H9 (cell line): ENCODE measurements at regions not wholly inside any gene's neighbourhood (a gene's known extent, or its start where the extent isn't known, plus 50 kb on each side); places are given as distances from the start of the nearest gene placed in this dataset.

Source experiments
- DNase-seq: peaks from one replicate; pipeline ENCODE4 v3.0.0-alpha.2; 2017
- H2AFZ ChIP-seq: one replicate; pipeline ENCODE4 v1.6.1; 2013; ENCODE audit warnings: mild to moderate bottlenecking, low read length, control low read depth, moderate library complexity
- H2AK5ac ChIP-seq: 2 replicates; pipeline ENCODE4 v1.6.1; 2013; ENCODE audit warnings: low read length, control low read depth, mixed read lengths; ENCODE audit not compliant: insufficient read length
- H2BK120ac ChIP-seq: one replicate; pipeline ENCODE4 v1.6.1; 2013; ENCODE audit warnings: low read depth, mild to moderate bottlenecking, low read length, control low read depth, inconsistent platforms; ENCODE audit not compliant: poor library complexity, severe bottlenecking
- H2BK12ac ChIP-seq: 2 replicates; pipeline ENCODE4 v1.6.1; 2013; ENCODE audit warnings: low read length, control low read depth, mixed read lengths, low read depth; ENCODE audit not compliant: insufficient read length
- H2BK15ac ChIP-seq: 2 replicates; pipeline ENCODE4 v1.6.1; 2013; ENCODE audit warnings: low read depth, low read length, control low read depth
- H2BK20ac ChIP-seq: one replicate; pipeline ENCODE4 v1.6.1; 2013; ENCODE audit warnings: low read depth, mild to moderate bottlenecking, low read length, control low read depth, inconsistent platforms; ENCODE audit not compliant: poor library complexity, severe bottlenecking
- H2BK5ac ChIP-seq: 2 replicates; pipeline ENCODE4 v1.6.1; 2013; ENCODE audit warnings: low read length, control low read depth, mixed read lengths; ENCODE audit not compliant: insufficient read length
- H3K14ac ChIP-seq: 2 replicates; pipeline ENCODE4 v1.6.1; 2013; ENCODE audit warnings: low read length, control low read depth; ENCODE audit not compliant: insufficient read depth
- H3K18ac ChIP-seq: 2 replicates; pipeline ENCODE4 v1.6.1; 2013; ENCODE audit warnings: low read depth, mild to moderate bottlenecking, mixed read lengths, low read length, control low read depth; ENCODE audit not compliant: insufficient read length
- H3K23ac ChIP-seq: 2 replicates; pipeline ENCODE4 v1.6.1; 2013; ENCODE audit warnings: low read length, control low read depth, mixed read lengths, low read depth; ENCODE audit not compliant: insufficient read length
- H3K23me2 ChIP-seq: 2 replicates; pipeline ENCODE4 v1.6.1; 2013; ENCODE audit warnings: low read depth, mild to moderate bottlenecking, mixed read lengths, low read length, control low read depth; ENCODE audit not compliant: insufficient read length, poor library complexity, severe bottlenecking
- H3K27ac ChIP-seq: 2 replicates; pipeline ENCODE4 v1.5.1; 2013; ENCODE audit warnings: low read length, control low read depth, mixed read lengths, low read depth; ENCODE audit not compliant: insufficient read length
- H3K27me3 ChIP-seq: 2 replicates; pipeline ENCODE4 v1.6.1; 2013; ENCODE audit warnings: low read length, control low read depth, inconsistent platforms; ENCODE audit not compliant: insufficient read depth
- H3K4ac ChIP-seq: 2 replicates; pipeline ENCODE4 v1.6.1; 2013; ENCODE audit warnings: low read depth, mild to moderate bottlenecking, control low read depth, inconsistent platforms, low read length, moderate library complexity
- H3K4me1 ChIP-seq: 2 replicates; pipeline ENCODE4 v1.6.1; 2013; ENCODE audit warnings: low read length, control low read depth, inconsistent platforms; ENCODE audit not compliant: insufficient read depth
- H3K4me2 ChIP-seq: 2 replicates; pipeline ENCODE4 v1.6.1; 2013; ENCODE audit warnings: low read length, control low read depth, mixed read lengths; ENCODE audit not compliant: insufficient read length, insufficient read depth
- H3K56ac ChIP-seq: 2 replicates; pipeline ENCODE4 v1.6.1; 2013; ENCODE audit warnings: low read depth, mild to moderate bottlenecking, mixed read lengths, low read length, control low read depth; ENCODE audit not compliant: insufficient read length
- H3K79me1 ChIP-seq: 2 replicates; pipeline ENCODE4 v1.6.1; 2013; ENCODE audit warnings: low read depth, mild to moderate bottlenecking, moderate library complexity, low read length, control low read depth, inconsistent platforms; ENCODE audit not compliant: insufficient read depth, poor library complexity, severe bottlenecking
- H3K79me2 ChIP-seq: 2 replicates; pipeline ENCODE4 v1.6.1; 2013; ENCODE audit warnings: low read length, control low read depth, inconsistent platforms; ENCODE audit not compliant: insufficient read depth
- H3K9ac ChIP-seq: 2 replicates; pipeline ENCODE4 v1.6.1; 2013; ENCODE audit warnings: low read length, control low read depth, mixed read lengths; ENCODE audit not compliant: insufficient read length; ENCODE audit errors: extremely low read depth
- H3K9me3 ChIP-seq: one replicate; pipeline ENCODE4 v1.6.1; 2013; ENCODE audit warnings: low read depth, low read length, inconsistent platforms; ENCODE audit not compliant: control insufficient read depth
- H3T11ph ChIP-seq: one replicate; pipeline ENCODE4 v1.6.1; 2013; ENCODE audit warnings: mild to moderate bottlenecking, low read length, control low read depth, inconsistent platforms
- H4K20me1 ChIP-seq: one replicate; pipeline ENCODE4 v1.6.1; 2013; ENCODE audit not compliant: control insufficient read depth, insufficient read length, insufficient read depth
- H4K5ac ChIP-seq: 2 replicates; pipeline ENCODE4 v1.6.1; 2013; ENCODE audit warnings: low read depth, mild to moderate bottlenecking, mixed read lengths, low read length, control low read depth; ENCODE audit not compliant: insufficient read length
- H4K8ac ChIP-seq: replicated peaks from 2 replicates; pipeline ENCODE4 v1.6.1; 2013; ENCODE audit warnings: low read length, control low read depth, mixed read lengths, low read depth; ENCODE audit not compliant: insufficient read length
- H4K91ac ChIP-seq: 2 replicates; pipeline ENCODE4 v1.6.1; 2013; ENCODE audit warnings: low read depth, mild to moderate bottlenecking, moderate library complexity, mixed read lengths, low read length, control low read depth; ENCODE audit not compliant: insufficient read length
- H3K27ac Mint-ChIP-seq, 3 experiments: 2 replicates in 2 of 3; 3 replicates in 1 of 3; pipeline ENCODE4 v1.8.0; 2020 to 2021; ENCODE audit warnings: mixed read lengths in 3 of 3, mild to moderate bottlenecking in 1 of 3, moderate library complexity in 1 of 3
- H3K27me3 Mint-ChIP-seq: 2 replicates; pipeline ENCODE4 v1.8.0; 2021; ENCODE audit warnings: low read depth, mild to moderate bottlenecking, moderate library complexity, mixed read lengths
- H3K36me3 Mint-ChIP-seq, 3 experiments: 2 replicates in 2 of 3; 3 replicates in 1 of 3; pipeline ENCODE4 v1.8.0; 2020 to 2021; ENCODE audit warnings: low read depth in 3 of 3, mixed read lengths in 3 of 3; ENCODE audit not compliant: insufficient read depth in 1 of 3
- H3K4me1 Mint-ChIP-seq, 2 experiments: 2 replicates each; pipeline ENCODE4 v1.8.0; 2020; ENCODE audit warnings: mixed read lengths in 2 of 2
- H3K4me3 Mint-ChIP-seq, 2 experiments: 2 replicates in 1 of 2; 3 replicates in 1 of 2; pipeline ENCODE4 v1.8.0; 2020 to 2021; ENCODE audit warnings: mild to moderate bottlenecking in 2 of 2, mixed read lengths in 2 of 2, moderate library complexity in 1 of 2
- H3K9me3 Mint-ChIP-seq, 2 experiments: 2 replicates in 1 of 2; 3 replicates in 1 of 2; pipeline ENCODE4 v1.8.0; 2020; ENCODE audit warnings: mild to moderate bottlenecking in 2 of 2, mixed read lengths in 2 of 2, moderate library complexity in 1 of 2
- WGBS: extraction: QIAGEN DNeasy Blood & Tissue Kit; methylation state at CpG from one replicate; pipeline ENCODE4 v1.1.7; 2013; ENCODE audit warnings: missing lambda C conversion rate, low lambda C conversion rate, mixed read lengths; ENCODE audit not compliant: insufficient read length; ENCODE audit errors: extremely low coverage; 5-methylcytosine and 5-hydroxymethylcytosine counted together
- TF ChIP-seq, protein P1 (sequence below): fragments of 200-600 bp; sonication (generic); conservative IDR thresholded peaks from 3 replicates; pipeline ENCODE4 v1.8.0; 2021; ENCODE audit warnings: antibody characterized with exemption, mild to moderate bottlenecking

DNA sequence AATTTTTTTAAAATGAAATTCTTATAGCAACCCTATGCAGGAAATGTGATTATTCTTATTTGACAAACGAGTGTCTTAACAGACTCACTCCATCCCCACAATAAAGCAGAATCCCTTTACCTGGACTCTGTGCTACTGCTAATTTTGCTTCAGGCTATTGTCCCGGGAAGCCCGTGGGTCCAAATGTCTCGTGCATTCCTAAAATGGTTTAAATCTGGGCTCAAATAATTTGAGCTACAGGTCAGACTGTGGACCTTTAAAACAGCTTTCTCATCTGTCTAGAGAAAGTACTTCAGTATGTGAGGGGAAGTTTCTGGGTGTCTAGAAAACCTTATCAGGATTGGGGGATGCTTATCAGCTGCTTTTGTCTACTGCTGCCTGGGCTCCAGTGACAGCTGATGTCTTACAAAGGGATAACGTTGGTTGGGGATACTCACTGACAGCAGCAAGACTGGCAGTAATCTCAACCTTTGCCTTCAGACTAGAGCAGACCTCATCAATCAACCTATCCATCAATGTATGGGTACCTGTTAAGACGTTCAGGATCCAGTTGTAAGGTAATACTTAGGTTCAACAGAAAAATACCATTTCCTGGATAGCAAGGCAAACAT lies 197.9 kb upstream of the CDH11 start:
- no peak overlapping the region for H2BK15ac ChIP-seq
- H3K27me3 ChIP-seq, result no peaks in the 10 kb centered on the region
- no peak overlapping the region for H2BK20ac ChIP-seq
- H3K4me1 ChIP-seq, result peaks cover 6% of the 10 kb centered on the region; the same call in 1 of the 2 replicates
- no CpG with 5 or more reads among the region's 6 CpGs for WGBS
- no peak overlapping the region for H3K4me3 Mint-ChIP-seq
- H3K14ac ChIP-seq, result no peak overlapping the region
- no peaks in the 10 kb centered on the region for H3K79me1 ChIP-seq
- H3K79me2 ChIP-seq, result no peaks in the 10 kb centered on the region
- no peak overlapping the region for H2BK5ac ChIP-seq
- peaks cover 3% of the 10 kb centered on the region for H3K23me2 ChIP-seq
- H3K18ac ChIP-seq, result no peak overlapping the region
- no peaks in the 10 kb centered on the region for H3K36me3 Mint-ChIP-seq
- no peak overlapping the region for H2BK120ac ChIP-seq
- no peak overlapping the region for H4K91ac ChIP-seq
- no peak overlapping the region for H3K4ac ChIP-seq
- no peak overlapping the region for H4K5ac ChIP-seq
- no peak overlapping the region for H2AK5ac ChIP-seq
- no peak overlapping the region for H2AFZ ChIP-seq
- no peak overlapping the region for H3K27ac ChIP-seq
- H3K23ac ChIP-seq, result no peak overlapping the region
- peaks cover 22% of the 10 kb centered on the region for H3K27me3 Mint-ChIP-seq
- no peaks in the 10 kb centered on the region for H3K9me3 ChIP-seq
- TF ChIP-seq, protein P1, sequence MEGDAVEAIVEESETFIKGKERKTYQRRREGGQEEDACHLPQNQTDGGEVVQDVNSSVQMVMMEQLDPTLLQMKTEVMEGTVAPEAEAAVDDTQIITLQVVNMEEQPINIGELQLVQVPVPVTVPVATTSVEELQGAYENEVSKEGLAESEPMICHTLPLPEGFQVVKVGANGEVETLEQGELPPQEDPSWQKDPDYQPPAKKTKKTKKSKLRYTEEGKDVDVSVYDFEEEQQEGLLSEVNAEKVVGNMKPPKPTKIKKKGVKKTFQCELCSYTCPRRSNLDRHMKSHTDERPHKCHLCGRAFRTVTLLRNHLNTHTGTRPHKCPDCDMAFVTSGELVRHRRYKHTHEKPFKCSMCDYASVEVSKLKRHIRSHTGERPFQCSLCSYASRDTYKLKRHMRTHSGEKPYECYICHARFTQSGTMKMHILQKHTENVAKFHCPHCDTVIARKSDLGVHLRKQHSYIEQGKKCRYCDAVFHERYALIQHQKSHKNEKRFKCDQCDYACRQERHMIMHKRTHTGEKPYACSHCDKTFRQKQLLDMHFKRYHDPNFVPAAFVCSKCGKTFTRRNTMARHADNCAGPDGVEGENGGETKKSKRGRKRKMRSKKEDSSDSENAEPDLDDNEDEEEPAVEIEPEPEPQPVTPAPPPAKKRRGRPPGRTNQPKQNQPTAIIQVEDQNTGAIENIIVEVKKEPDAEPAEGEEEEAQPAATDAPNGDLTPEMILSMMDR, result no peak
- H3T11ph ChIP-seq, result no peak overlapping the region
- no peaks in the 10 kb centered on the region for H4K20me1 ChIP-seq
- no peak overlapping the region for H2BK12ac ChIP-seq
- no peak overlapping the region for H3K9ac ChIP-seq
- no peaks in the 10 kb centered on the region; a peak in 1 of 5 replicates for H3K9me3 Mint-ChIP-seq
- no peak for DNase-seq
- no peak overlapping the region for H3K27ac Mint-ChIP-seq
- peaks cover 18 to 26% of the 10 kb centered on the region in 2 experiments for H3K4me1 Mint-ChIP-seq
- H4K8ac ChIP-seq, result no peak overlapping the region
- H3K4me2 ChIP-seq, result no peak overlapping the region
- H3K56ac ChIP-seq, result no peak overlapping the region
